ENCODE measurements at regions not wholly inside any gene's neighbourhood (a gene's known extent, or its start where the extent isn't known, plus 50 kb on each side); places are given as distances from the start of the nearest gene placed in this dataset.

DNA sequence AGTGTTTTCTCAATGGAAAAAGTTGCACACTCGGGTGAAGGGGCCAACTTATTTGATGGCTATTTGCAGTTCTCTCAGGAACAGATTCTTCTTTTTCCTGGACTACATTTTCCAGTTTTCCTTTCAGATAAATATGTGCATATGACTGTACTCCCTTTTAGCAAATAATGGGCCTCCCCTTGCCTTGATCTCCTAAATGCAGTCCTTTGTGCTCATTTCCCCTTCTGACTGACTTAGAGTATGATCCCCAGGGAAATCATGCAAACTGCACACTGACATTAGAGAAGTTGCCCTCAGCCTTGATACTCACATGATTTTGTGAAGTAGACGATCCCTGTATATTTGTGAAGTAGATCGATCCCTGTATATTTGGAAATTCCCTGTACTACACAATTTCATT, 492.9 kb upstream of the NOVA1 start:
- Histone ChIP-seq H3K4me1 (ENCODE audit: control insufficient read depth in 1 of 2, low read depth in 2 of 2) (no peaks in the 10 kb centered on the region), H3K36me3 (no peaks in the 10 kb centered on the region), H3K27ac (no peak overlapping the region), H3K27me3 (replicated peaks; ENCODE audit: insufficient read depth) (no peaks in the 10 kb centered on the region), H3K4me3 (no peak overlapping the region), H3K9me3 (no peaks in the 10 kb centered on the region)
- TF ChIP-seq, protein P1, sequence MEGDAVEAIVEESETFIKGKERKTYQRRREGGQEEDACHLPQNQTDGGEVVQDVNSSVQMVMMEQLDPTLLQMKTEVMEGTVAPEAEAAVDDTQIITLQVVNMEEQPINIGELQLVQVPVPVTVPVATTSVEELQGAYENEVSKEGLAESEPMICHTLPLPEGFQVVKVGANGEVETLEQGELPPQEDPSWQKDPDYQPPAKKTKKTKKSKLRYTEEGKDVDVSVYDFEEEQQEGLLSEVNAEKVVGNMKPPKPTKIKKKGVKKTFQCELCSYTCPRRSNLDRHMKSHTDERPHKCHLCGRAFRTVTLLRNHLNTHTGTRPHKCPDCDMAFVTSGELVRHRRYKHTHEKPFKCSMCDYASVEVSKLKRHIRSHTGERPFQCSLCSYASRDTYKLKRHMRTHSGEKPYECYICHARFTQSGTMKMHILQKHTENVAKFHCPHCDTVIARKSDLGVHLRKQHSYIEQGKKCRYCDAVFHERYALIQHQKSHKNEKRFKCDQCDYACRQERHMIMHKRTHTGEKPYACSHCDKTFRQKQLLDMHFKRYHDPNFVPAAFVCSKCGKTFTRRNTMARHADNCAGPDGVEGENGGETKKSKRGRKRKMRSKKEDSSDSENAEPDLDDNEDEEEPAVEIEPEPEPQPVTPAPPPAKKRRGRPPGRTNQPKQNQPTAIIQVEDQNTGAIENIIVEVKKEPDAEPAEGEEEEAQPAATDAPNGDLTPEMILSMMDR (IDR thresholded peaks at IDR 0.05), result no peak
- DNase-seq (ENCODE audit: low spot score) (no peak), ATAC-seq (ENCODE audit: insufficient number of reproducible peaks, low FRiP score, low read depth) (no peak)

DNA sequence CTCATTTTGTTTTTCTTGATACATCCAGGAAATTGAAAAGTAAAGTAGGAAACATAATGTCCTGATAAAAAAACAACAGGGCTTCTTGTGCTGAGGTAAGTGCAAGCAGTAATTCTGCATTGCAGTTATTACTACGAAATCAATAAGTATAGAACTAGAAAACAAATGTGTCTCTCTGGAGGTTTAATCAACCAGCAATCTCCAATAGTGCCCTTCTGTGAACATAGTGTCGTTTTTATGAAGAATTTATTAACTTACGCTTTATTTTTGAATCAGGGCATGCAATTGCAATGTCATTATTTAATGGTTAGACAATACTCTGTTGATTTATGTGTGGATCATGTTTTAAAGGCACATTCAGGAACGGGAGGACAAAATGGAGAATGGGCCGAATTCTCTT, 494.1 kb upstream of the NOVA1 start:
- no peaks in the 10 kb centered on the region for H3K27me3 ChIP-seq (replicated peaks; ENCODE audit: insufficient read depth)
- DNase-seq (ENCODE audit: low spot score) (no peak), ATAC-seq (ENCODE audit: insufficient number of reproducible peaks, low FRiP score, low read depth) (no peak)
- H3K36me3 ChIP-seq, result no peaks in the 10 kb centered on the region
- H3K4me3 ChIP-seq, result no peak overlapping the region
- no peaks in the 10 kb centered on the region for H3K4me1 ChIP-seq (ENCODE audit: control insufficient read depth in 1 of 2, low read depth in 2 of 2)
- no peak overlapping the region for H3K27ac ChIP-seq
- TF ChIP-seq, protein P1 (IDR thresholded peaks at IDR 0.05), result no peak
- H3K9me3 ChIP-seq, result no peaks in the 10 kb centered on the region

DNA sequence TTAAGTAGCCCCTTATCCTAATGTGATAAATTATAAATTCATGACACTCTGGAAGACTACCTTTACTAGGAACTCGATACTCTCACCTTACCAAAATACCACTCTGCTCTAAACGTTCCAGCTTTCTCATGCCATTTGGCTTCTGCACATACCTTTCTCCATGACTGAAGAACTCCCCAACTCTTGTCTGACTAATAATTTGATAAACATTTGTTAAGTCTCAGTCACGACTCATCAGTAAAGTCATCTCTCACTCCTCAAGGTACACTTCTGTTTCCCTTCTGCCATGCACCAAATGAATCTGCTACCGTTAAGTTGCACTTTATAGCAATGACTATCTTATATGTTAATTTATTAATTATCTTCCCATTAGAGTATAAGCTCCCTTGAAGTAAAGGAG, 498.3 kb upstream of the NOVA1 start:
- H3K4me3 ChIP-seq, result no peak overlapping the region
- H3K9me3 ChIP-seq, result no peaks in the 10 kb centered on the region
- no peak for DNase-seq (ENCODE audit: low spot score)
- no peaks in the 10 kb centered on the region for H3K36me3 ChIP-seq
- H3K27me3 ChIP-seq (replicated peaks; ENCODE audit: insufficient read depth), result no peaks in the 10 kb centered on the region
- no peak for ATAC-seq (ENCODE audit: insufficient number of reproducible peaks, low FRiP score, low read depth)
- no peaks in the 10 kb centered on the region for H3K4me1 ChIP-seq (ENCODE audit: control insufficient read depth in 1 of 2, low read depth in 2 of 2)
- TF ChIP-seq, protein P1 (IDR thresholded peaks at IDR 0.05), result no peak
- H3K27ac ChIP-seq, result no peak overlapping the region

GRCh38 chr14:27098451-27098850, 500.6 kb upstream of the NOVA1 start:
- TF ChIP-seq, protein P1 (IDR thresholded peaks at IDR 0.05), result no peak
- Histone ChIP-seq H3K27me3 (replicated peaks; ENCODE audit: insufficient read depth) (no peaks in the 10 kb centered on the region), H3K9me3 (no peaks in the 10 kb centered on the region), H3K36me3 (no peaks in the 10 kb centered on the region), H3K4me3 (no peak overlapping the region), H3K27ac (no peak overlapping the region), H3K4me1 (ENCODE audit: control insufficient read depth in 1 of 2, low read depth in 2 of 2) (no peaks in the 10 kb centered on the region)
- ATAC-seq (ENCODE audit: insufficient number of reproducible peaks, low FRiP score, low read depth), result no peak
- no peak for DNase-seq (ENCODE audit: low spot score)

GRCh38 chr14:27114180-27114579, 516.3 kb upstream of the NOVA1 start:
- Histone ChIP-seq H3K4me3 (no peak overlapping the region), H3K9me3 (no peaks in the 10 kb centered on the region), H3K36me3 (no peaks in the 10 kb centered on the region), H3K27ac (no peak overlapping the region), H3K27me3 (replicated peaks; ENCODE audit: insufficient read depth) (no peaks in the 10 kb centered on the region), H3K4me1 (ENCODE audit: control insufficient read depth in 1 of 2, low read depth in 2 of 2) (no peaks in the 10 kb centered on the region)
- TF ChIP-seq, protein P1 (IDR thresholded peaks at IDR 0.05), result no peak
- DNase-seq (ENCODE audit: low spot score) (no peak), ATAC-seq (ENCODE audit: insufficient number of reproducible peaks, low FRiP score, low read depth) (no peak)
